Activated T-helper 1 cell treated with anti-CD3 and anti-CD28 coated beads, Interleukin-12 subunit alpha, Interleukin-12 subunit beta, Interleukin-2, Interleukin-4 antibody, amounts not matched to agents 30 ng/mL and 10 ng/mL and 1 ng/mL, durations not matched to agents 14 hours and 24 hours and 36 hours (primary cell): ENCODE measurements at regions not wholly inside any gene's neighbourhood (a gene's known extent, or its start where the extent isn't known, plus 50 kb on each side); places are given as distances from the start of the nearest gene placed in this dataset.

ENCODE experiments used
- DNase-seq: peaks from one replicate; pipeline ENCODE4 v3.0.0; 2021; ENCODE audit warnings: low spot score
- H3K27ac Mint-ChIP-seq: one replicate; pipeline ENCODE4 v1.8.0; 2021; ENCODE audit warnings: mild to moderate bottlenecking, mixed read lengths
- H3K27me3 Mint-ChIP-seq: one replicate; pipeline ENCODE4 v1.8.0; 2022; ENCODE audit warnings: mild to moderate bottlenecking, moderate library complexity, mixed read lengths; ENCODE audit not compliant: insufficient read depth
- H3K36me3 Mint-ChIP-seq: one replicate; pipeline ENCODE4 v1.8.0; 2021; ENCODE audit warnings: low read depth, mixed read lengths
- H3K4me1 Mint-ChIP-seq: one replicate; pipeline ENCODE4 v1.8.0; 2021; ENCODE audit warnings: low read depth, mixed read lengths
- H3K4me3 Mint-ChIP-seq: one replicate; pipeline ENCODE4 v1.8.0; 2021; ENCODE audit warnings: mild to moderate bottlenecking, moderate library complexity, mixed read lengths
- H3K9me3 Mint-ChIP-seq: one replicate; pipeline ENCODE4 v1.8.0; 2021; ENCODE audit warnings: mixed read lengths
- intact Hi-C: fragments of 100-400 bp; cut with micrococcal nuclease; formaldehyde crosslinking; loops from one replicate; pipeline ENCODE4 v1.15.1; 2024

DNA sequence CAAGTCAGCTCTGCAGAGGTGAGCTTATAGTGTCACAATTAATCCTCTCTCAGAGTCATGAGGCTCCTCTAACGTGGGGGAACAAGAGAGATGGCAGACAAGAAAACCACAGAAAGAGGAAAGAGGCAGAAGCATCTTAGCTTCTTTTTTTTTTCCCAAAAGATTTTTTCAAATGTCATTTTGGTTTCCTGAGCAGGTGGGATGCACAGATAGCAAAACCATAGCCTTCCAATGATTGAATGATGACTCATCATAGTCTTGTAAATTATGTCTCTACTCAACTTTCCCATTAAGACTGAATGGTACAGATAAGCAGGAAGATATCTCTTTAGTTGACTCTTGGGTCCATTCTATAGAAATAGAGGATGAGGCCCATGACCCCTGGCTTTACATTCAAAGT is 162.8 kb upstream of the ZFHX3 start:
- Mint-ChIP-seq H3K4me3 (no peak overlapping the region), H3K27me3 (peaks cover 4% of the 10 kb centered on the region), H3K36me3 (no peaks in the 10 kb centered on the region), H3K4me1 (no peaks in the 10 kb centered on the region), H3K9me3 (no peaks in the 10 kb centered on the region), H3K27ac (no peak overlapping the region)
- DNase-seq = no peak
- intact Hi-C loops = no loop called here

DNA sequence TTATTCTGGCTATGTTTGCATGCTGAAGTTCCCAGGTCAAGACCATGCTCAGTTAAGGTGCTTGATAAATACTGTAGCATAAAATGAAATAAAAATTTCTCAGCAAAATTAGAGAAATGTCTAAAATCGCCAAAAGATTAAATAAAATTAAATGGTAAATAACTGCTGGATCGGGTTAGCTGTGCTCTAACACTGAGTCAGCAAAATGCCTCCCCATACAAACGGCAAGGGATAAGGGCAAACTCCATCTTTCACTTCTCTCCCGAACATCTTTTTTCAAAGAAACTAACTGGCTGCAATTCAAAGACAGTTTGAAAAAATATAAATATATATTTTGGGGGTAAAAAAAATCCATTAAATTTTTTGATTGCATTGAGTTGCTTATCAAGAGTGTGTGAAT is 162.2 kb upstream of the ZFHX3 start:
- peaks cover 4% of the 10 kb centered on the region for H3K27me3 Mint-ChIP-seq
- H3K36me3 Mint-ChIP-seq = no peaks in the 10 kb centered on the region
- H3K4me1 Mint-ChIP-seq = no peaks in the 10 kb centered on the region
- intact Hi-C loops = no loop called here
- H3K4me3 Mint-ChIP-seq = no peak overlapping the region
- H3K27ac Mint-ChIP-seq = no peak overlapping the region
- H3K9me3 Mint-ChIP-seq = no peaks in the 10 kb centered on the region
- no peak for DNase-seq

DNA sequence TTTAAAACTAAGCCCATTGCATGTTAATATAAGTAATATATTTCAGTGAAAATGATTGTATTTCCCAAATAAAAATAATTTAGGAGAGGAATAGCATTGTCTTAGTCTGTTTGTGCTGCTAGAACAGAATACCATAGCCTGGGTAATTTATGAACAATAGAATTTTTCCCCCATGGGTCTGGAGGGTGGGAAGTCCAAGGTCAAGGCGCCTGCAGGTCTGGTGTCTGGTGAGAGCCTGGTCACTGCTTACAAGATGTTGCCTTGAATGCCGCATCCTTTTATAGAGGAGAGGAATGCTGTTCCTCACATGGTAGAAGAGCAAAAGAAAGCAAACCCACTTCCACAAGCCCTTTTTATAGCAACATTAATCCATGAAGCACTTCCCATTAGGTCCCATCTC is 161.3 kb upstream of the ZFHX3 start:
- H3K36me3 Mint-ChIP-seq = no peaks in the 10 kb centered on the region
- H3K27me3 Mint-ChIP-seq = peaks cover 4% of the 10 kb centered on the region
- H3K9me3 Mint-ChIP-seq = no peaks in the 10 kb centered on the region
- no peak overlapping the region for H3K4me3 Mint-ChIP-seq
- H3K27ac Mint-ChIP-seq = no peak overlapping the region
- intact Hi-C loops = no loop called here
- no peak for DNase-seq
- H3K4me1 Mint-ChIP-seq = no peaks in the 10 kb centered on the region

DNA sequence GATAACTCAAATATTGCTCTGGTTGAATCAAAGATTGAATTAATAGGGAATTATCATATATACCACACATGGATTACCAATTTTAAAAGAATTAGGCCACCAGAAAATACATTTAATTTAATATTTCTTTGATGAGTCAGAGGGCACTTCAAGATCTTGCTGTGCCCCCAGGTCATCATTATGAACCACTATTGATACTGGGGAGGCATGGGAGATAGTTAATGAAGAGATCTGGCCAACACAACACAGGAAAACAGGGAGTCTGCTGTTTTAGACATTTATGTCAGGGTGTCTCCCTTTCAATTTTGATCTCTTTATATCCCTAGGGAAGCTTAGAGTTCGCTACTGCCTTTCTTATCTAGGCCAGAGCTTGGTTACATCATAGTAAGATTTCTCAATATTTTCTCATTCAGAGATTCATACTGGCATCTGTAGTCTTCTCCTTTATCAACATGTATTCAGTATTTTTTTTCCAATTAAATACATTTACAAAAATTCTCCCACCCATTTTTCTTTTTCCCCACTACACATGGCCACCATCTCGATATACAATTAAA is 158.3 kb upstream of the ZFHX3 start:
- Mint-ChIP-seq H3K27me3 (no peaks in the 10 kb centered on the region), H3K36me3 (no peaks in the 10 kb centered on the region), H3K4me3 (no peak overlapping the region), H3K9me3 (no peaks in the 10 kb centered on the region), H3K27ac (no peak overlapping the region), H3K4me1 (no peaks in the 10 kb centered on the region)
- DNase-seq = no peak
- intact Hi-C loops = no loop called here

DNA sequence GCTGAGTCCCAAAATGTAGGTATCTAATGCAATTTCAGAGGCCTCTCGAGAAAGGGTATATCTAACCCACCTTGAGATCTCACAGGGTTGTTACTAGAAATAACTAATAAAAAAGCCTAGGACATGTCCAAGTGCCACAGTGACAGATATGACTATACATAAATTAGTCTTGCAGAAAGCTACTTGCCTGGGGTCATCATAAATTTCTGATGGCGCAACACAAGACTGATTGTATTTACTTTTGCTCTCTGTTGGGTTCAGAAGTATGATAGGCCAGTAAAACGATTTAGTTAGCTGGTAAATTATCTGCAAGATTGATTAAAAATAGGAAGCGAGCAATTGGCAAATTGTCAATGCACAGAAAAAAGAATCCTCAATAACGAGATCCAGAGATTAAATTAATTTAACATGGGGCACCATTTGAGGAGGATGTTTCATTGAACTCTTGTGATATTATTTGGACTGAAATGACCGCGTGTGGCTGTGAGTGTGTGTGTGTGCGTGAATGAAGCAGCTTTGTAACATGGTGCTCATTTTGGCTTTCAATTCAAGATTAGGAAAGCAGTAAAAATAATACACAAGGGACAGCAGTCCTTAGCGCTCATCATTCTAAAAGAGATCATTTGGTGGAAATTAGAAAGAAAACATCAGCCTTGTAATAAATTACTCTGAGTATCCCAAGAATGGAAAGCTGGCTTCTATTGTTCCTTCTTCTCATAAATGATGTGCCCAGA is 157.4 kb upstream of the ZFHX3 start:
- Mint-ChIP-seq H3K36me3 (no peaks in the 10 kb centered on the region), H3K27ac (no peak overlapping the region), H3K9me3 (no peaks in the 10 kb centered on the region), H3K27me3 (no peaks in the 10 kb centered on the region), H3K4me1 (no peaks in the 10 kb centered on the region), H3K4me3 (no peak overlapping the region)
- intact Hi-C loops = no loop called here
- no peak for DNase-seq

DNA sequence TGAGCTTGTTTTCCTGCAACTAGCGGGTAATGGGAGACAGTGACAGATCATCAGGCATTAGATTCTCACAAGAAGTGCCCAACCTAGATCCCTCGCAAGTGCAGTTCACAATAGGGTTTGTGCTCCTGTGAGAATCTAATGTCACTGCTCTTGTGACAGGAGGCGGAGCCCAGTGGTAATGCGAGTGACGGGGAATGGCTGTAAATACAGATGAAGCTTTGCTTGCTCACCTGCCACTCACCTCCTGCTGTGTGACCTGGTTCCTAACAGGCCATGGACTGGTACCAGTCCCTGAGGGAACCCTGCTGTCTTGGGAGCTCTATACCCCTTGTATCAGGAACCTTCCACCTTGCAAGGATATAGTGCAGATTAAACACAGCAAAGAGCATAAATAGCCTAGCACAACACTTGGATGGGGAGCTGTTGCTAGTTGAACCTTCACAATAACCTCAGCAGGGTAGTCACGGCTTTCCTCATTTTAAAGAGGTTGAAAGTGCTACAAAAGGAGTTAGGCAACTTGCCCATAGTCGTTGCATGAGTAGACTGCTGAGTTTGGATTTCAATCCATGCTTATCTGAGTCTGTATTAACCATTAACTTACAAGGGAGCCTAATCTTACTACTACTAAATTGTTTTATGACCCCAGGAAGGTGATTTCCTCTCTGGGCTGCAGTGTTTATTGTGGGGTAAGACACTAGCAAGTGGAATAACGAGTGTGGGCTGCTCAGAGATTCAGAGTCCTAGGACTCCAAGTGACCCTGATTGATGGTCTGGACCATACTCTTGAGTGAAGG is 156.6 kb upstream of the ZFHX3 start:
- Mint-ChIP-seq H3K4me3 (no peak overlapping the region), H3K27ac (no peak overlapping the region)

DNA sequence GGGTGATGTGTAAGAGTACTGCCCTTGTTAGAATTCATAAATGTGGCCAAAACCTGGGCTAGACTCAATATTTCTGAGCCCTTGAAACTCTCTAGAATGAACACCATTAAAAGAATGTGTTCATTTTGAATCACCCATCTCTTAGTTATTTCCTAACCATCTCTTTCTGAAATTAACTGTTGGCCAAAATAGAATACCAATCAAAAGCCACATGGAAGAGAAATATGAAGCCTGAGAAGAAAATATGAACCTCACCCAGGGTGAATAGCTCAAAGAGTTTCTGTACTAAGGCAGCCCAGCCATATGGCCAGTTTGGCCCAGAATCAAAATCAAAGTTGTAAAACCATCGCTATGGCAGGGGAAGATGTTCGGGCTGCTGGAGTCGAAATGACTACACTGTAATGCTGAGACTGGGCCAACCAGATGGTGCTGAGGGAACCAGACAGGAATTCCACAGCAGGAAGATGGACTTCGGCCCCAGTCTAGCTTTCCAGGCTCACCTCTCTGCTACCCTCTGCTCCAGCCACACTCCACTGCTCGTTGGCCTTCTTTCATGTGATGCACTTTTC is 154.3 kb upstream of the ZFHX3 start:
- no peaks in the 10 kb centered on the region for H3K9me3 Mint-ChIP-seq

More for the DNA sequence above, 156.6 kb upstream of the ZFHX3 start:
- intact Hi-C loops = no loop called here
- peaks cover 3% of the 10 kb centered on the region for H3K27me3 Mint-ChIP-seq
- no peaks in the 10 kb centered on the region for H3K4me1 Mint-ChIP-seq
- H3K9me3 Mint-ChIP-seq = no peaks in the 10 kb centered on the region
- DNase-seq = no peak
- H3K36me3 Mint-ChIP-seq = no peaks in the 10 kb centered on the region

DNA sequence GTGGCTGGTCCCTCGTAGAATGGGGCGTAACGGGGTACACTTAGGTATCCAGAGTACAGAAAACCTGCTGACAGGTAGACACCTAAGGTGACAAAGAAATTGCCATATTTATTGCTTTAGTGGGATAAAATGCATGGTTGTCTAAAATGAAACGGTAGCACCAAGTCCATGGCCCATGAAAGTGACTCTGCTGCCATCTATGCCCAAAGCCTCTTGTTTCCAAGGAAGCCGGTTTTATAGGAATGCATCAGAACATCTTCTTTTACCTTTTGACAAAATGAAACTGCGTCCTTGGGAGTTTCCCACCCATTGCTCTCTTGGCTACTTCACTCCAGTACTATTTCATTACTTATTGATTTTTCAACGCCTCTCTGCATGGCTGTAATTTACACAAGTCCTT is 151.3 kb upstream of the ZFHX3 start:
- DNase-seq = no peak
- Mint-ChIP-seq H3K36me3 (no peaks in the 10 kb centered on the region), H3K27ac (no peak overlapping the region), H3K4me3 (no peak overlapping the region), H3K4me1 (no peaks in the 10 kb centered on the region), H3K9me3 (no peaks in the 10 kb centered on the region), H3K27me3 (peaks cover 3% of the 10 kb centered on the region)
- intact Hi-C loops = loop anchor here (5.0 kb wide), 1 partner anchor 1072 kb away; no protein-coding TSS in a partner anchor

More for the DNA sequence above, 154.3 kb upstream of the ZFHX3 start:
- intact Hi-C loops = no loop called here
- no peak overlapping the region for H3K4me3 Mint-ChIP-seq
- DNase-seq = no peak
- no peaks in the 10 kb centered on the region for H3K4me1 Mint-ChIP-seq
- no peak overlapping the region for H3K27ac Mint-ChIP-seq
- no peaks in the 10 kb centered on the region for H3K36me3 Mint-ChIP-seq
- peaks cover 3% of the 10 kb centered on the region for H3K27me3 Mint-ChIP-seq

DNA sequence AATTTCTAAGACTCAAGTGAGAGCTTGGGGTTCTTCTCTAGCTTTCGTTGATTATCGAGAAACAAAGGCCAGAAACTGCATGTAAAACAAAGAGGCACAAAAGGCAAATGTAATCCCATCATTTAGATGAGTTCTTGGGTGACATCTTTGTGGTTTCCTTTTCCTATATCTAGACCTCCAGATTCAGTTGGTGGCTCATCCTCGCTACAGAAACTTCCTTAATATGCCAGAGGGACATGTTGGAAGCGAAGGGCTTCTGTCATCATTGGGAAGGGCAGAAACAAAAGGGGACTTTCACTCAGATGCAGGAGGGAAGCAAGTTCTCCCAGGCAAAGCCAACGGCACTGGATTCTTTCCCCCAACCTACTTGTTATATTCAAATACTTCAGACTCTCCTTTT is 150.6 kb upstream of the ZFHX3 start:
- Mint-ChIP-seq H3K4me1 (no peaks in the 10 kb centered on the region), H3K27me3 (peaks cover 3% of the 10 kb centered on the region), H3K36me3 (no peaks in the 10 kb centered on the region), H3K4me3 (no peak overlapping the region), H3K27ac (no peak overlapping the region), H3K9me3 (no peaks in the 10 kb centered on the region)
- intact Hi-C loops = loop anchor here (5.0 kb wide), 1 partner anchor 1071 kb away; no protein-coding TSS in a partner anchor
- DNase-seq = no peak

DNA sequence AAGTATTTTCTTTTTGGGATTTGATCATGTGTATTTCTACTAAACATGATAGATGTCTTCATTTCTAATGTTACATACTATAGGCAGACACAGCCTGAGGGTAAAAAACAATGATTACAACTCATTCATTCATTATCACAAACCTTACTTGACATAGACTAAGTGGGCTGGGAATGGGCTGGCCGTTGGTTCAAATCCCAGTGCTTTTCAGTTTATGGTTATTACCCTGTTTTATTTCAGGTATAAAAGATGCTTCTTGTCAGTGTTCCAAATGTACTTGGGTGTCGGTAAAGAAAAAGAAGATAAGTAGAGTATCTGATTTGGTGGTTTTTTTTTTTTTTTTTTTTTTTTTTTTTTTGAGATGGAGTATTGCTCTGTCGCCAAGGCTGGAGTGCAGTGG is 149.7 kb upstream of the ZFHX3 start:
- intact Hi-C loops = loop anchor here (1.0 to 5.0 kb wide), 2 partner anchors 365 to 1070 kb away; no protein-coding TSS in a partner anchor
- Mint-ChIP-seq H3K9me3 (no peaks in the 10 kb centered on the region), H3K4me1 (no peaks in the 10 kb centered on the region), H3K27me3 (peaks cover 3% of the 10 kb centered on the region), H3K36me3 (no peaks in the 10 kb centered on the region), H3K4me3 (no peak overlapping the region), H3K27ac (no peak overlapping the region)
- DNase-seq = no peak

DNA sequence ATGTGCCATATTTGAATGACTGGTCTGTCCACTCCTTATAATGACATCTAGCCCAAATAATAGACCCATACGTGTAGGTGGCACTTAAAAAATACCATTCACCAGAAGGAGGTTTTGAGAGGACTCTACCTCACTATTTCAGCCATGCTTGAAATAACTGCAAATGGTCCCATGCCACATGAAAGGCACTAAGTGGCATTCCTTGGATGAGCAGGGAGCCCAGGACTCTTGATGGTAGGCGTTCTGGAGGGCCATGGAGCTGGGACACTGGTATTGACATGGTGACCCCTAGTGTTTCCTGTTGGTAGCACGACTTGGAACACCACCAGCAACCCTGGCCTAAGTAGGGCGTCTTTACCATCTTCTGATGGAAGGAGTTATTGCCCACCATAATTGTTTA is 148.7 kb upstream of the ZFHX3 start:
- Mint-ChIP-seq H3K27ac (no peak overlapping the region), H3K27me3 (peaks cover 3% of the 10 kb centered on the region), H3K36me3 (no peaks in the 10 kb centered on the region), H3K4me1 (no peaks in the 10 kb centered on the region), H3K9me3 (no peaks in the 10 kb centered on the region), H3K4me3 (no peak overlapping the region)
- no peak for DNase-seq
- intact Hi-C loops = loop anchor here (1.0 to 5.0 kb wide), 2 partner anchors 364 to 1069 kb away; no protein-coding TSS in a partner anchor

DNA sequence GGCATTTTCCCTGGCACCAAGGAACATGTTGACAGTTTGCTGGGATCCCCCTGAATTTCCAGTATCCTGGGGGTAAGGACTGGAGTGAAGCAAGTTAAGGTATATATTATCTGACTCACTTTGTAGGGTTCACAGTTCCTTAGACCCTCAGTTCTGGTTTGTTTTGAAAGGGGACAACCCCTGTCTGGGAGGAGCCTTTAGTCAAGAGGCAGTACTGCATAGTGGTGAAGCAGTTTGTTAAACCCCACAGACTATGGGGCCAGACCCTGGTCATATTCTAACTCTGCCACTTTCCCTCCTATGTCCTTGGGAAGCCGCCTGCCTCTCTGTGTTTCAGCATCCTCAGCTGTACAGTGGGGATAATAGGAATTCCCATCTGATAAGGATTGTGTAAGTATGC is 145.5 kb upstream of the ZFHX3 start:
- Mint-ChIP-seq H3K4me3 (no peak overlapping the region), H3K27ac (no peak overlapping the region), H3K36me3 (no peaks in the 10 kb centered on the region), H3K9me3 (no peaks in the 10 kb centered on the region), H3K4me1 (no peaks in the 10 kb centered on the region), H3K27me3 (peaks cover 2% of the 10 kb centered on the region)
- intact Hi-C loops = no loop called here
- DNase-seq = no peak
